ENCODE measurements at regions not wholly inside any gene's neighbourhood (a gene's known extent, or its start where the extent isn't known, plus 50 kb on each side); places are given as distances from the start of the nearest gene placed in this dataset.

GRCh38 chr1:17877316-17877715, 122.2 kb downstream of the ACTL8 start:
- TF ChIP-seq, protein P1, sequence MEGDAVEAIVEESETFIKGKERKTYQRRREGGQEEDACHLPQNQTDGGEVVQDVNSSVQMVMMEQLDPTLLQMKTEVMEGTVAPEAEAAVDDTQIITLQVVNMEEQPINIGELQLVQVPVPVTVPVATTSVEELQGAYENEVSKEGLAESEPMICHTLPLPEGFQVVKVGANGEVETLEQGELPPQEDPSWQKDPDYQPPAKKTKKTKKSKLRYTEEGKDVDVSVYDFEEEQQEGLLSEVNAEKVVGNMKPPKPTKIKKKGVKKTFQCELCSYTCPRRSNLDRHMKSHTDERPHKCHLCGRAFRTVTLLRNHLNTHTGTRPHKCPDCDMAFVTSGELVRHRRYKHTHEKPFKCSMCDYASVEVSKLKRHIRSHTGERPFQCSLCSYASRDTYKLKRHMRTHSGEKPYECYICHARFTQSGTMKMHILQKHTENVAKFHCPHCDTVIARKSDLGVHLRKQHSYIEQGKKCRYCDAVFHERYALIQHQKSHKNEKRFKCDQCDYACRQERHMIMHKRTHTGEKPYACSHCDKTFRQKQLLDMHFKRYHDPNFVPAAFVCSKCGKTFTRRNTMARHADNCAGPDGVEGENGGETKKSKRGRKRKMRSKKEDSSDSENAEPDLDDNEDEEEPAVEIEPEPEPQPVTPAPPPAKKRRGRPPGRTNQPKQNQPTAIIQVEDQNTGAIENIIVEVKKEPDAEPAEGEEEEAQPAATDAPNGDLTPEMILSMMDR (IDR thresholded peaks at IDR 0.05; ENCODE audit: low read depth, low read length, missing control alignments): no peak
- no peak overlapping the region for H3K4me3 ChIP-seq (ENCODE audit: low read depth, low read length)
- no peak for DNase-seq (ENCODE audit: low read depth)

- TF ChIP-seq, protein P1 (IDR thresholded peaks at IDR 0.05; ENCODE audit: low read depth, low read length, missing control alignments): no peak
- no peak for DNase-seq (ENCODE audit: low read depth)
- no peak overlapping the region for H3K4me3 ChIP-seq (ENCODE audit: low read depth, low read length)
Observed at GRCh38 chr1:17877896-17878295, 122.8 kb downstream of the ACTL8 start.

GRCh38 chr1:17878837-17879236, 123.7 kb downstream of the ACTL8 start:
- TF ChIP-seq, protein P1 (IDR thresholded peaks at IDR 0.05; ENCODE audit: low read depth, low read length, missing control alignments): no peak
- no peak for DNase-seq (ENCODE audit: low read depth)
- no peak overlapping the region for H3K4me3 ChIP-seq (ENCODE audit: low read depth, low read length)

DNA sequence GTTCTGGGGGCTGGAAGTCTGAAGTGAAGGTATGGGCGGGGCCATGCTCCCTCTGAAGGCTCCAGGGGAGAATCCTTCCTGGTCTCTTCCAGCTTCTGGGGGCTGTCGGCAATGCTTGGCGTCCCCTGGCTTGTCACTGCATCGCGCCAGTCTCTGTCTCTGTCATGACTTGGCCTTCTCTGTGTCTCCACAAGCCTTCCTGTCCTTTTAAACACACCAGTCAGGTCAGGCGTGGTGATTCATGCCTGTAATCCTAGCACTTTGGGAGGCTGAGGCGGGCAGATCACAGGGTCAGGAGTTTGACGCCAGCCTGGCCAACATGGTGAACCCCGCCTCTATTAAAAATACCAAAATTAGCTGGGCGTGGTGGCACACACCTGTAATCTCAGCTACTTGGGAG, 125.3 kb downstream of the ACTL8 start:
- TF ChIP-seq, protein P1 (IDR thresholded peaks at IDR 0.05; ENCODE audit: low read depth, low read length, missing control alignments): no peak
- no peak overlapping the region for H3K4me3 ChIP-seq (ENCODE audit: low read depth, low read length)

DNA sequence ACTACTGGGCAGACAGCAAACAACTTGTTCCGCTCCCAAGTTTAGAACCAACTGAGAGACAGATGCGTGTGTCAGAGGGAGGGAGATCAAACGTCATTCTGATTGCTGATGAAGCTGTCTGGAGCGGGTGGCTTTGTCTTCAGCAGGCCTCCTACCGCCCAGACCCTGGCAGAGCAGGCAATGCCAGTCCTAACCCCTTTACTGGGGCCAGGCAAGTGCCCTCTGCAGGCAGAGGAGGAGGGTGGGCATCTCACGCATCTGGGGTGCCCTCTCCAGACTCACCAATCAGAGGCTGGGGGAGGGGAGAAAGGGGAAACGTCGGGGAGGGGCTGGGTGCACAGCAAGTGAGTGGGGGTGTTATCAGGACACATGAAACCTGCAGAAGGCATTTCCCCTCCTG, 126.6 kb downstream of the ACTL8 start:
- TF ChIP-seq, protein P1 (IDR thresholded peaks at IDR 0.05; ENCODE audit: low read depth, low read length, missing control alignments): no peak
- no peak for DNase-seq (ENCODE audit: low read depth)
- no peak overlapping the region for H3K4me3 ChIP-seq (ENCODE audit: low read depth, low read length)

More for the DNA sequence above, 125.3 kb downstream of the ACTL8 start:
- no peak for DNase-seq (ENCODE audit: low read depth)

- TF ChIP-seq, protein P1 (IDR thresholded peaks at IDR 0.05; ENCODE audit: low read depth, low read length, missing control alignments): no peak
- no peak for DNase-seq (ENCODE audit: low read depth)
- H3K4me3 ChIP-seq (ENCODE audit: low read depth, low read length): no peak overlapping the region
Observed at GRCh38 chr1:17883136-17883535, 128.0 kb downstream of the ACTL8 start.

- TF ChIP-seq, protein P1 (IDR thresholded peaks at IDR 0.05; ENCODE audit: low read depth, low read length, missing control alignments): no peak
- H3K4me3 ChIP-seq (ENCODE audit: low read depth, low read length): no peak overlapping the region
- no peak for DNase-seq (ENCODE audit: low read depth)
Observed at GRCh38 chr1:17883662-17884395, 128.7 kb downstream of the ACTL8 start.

Data from GM12864 (cell line).